Thyroid gland (tissue), 4 donors: ENCODE measurements at regions not wholly inside any gene's neighbourhood (a gene's known extent, or its start where the extent isn't known, plus 50 kb on each side); places are given as distances from the start of the nearest gene placed in this dataset.

ENCODE experiments used
- DNase-seq, 2 donors: peaks; one replicate each; pipeline ENCODE4 v3.0.0-alpha.2; 2019
- H3K27ac ChIP-seq, 3 donors: fragments of 200-600 bp; sonication (generic); 1 replicate in 2 of 3; 2 replicates in 1 of 3; pipeline ENCODE4 v1.5.1; 2016 to 2019; ENCODE audit warnings: mild to moderate bottlenecking in 1 of 3, moderate library complexity in 1 of 3
- H3K27me3 ChIP-seq: fragments of 200-600 bp; sonication (generic); one replicate; pipeline ENCODE4 v1.5.1; 2019
- H3K36me3 ChIP-seq, 2 donors: fragments of 200-600 bp; sonication (generic); one replicate each; pipeline ENCODE4 v1.5.1; 2016 to 2019
- H3K4me1 ChIP-seq, 2 donors: fragments of 200-600 bp; sonication (generic); one replicate each; pipeline ENCODE4 v1.5.1; 2017 to 2019
- H3K4me3 ChIP-seq, 3 donors: fragments of 200-600 bp; sonication (generic); replicated peaks in 1 of 3; 1 replicate in 2 of 3; 2 replicates in 1 of 3; pipeline ENCODE4 v1.5.1; 2016; ENCODE audit warnings: mild to moderate bottlenecking in 1 of 3
- H3K9me3 ChIP-seq: fragments of 200-600 bp; sonication (generic); one replicate; pipeline ENCODE4 v1.5.1; 2017
- CTCF ChIP-seq, 6 experiments: fragments of 200-600 bp in 3 of 6; fragments of 450-650 bp in 3 of 6; sonication (generic) in 3 of 6; IDR thresholded peaks; one replicate each; pipeline ENCODE4 v1.5.1; 2016 to 2019; ENCODE audit warnings: antibody characterized with exemption in 6 of 6, mild to moderate bottlenecking in 2 of 6, inconsistent platforms in 1 of 6, moderate library complexity in 1 of 6
- POLR2A ChIP-seq, 2 donors: fragments of 450-650 bp; IDR thresholded peaks; one replicate each; pipeline ENCODE4 v1.6.1; 2017; ENCODE audit warnings: antibody characterized with exemption in 2 of 2, mild to moderate bottlenecking in 2 of 2, moderate library complexity in 1 of 2
- WGBS, 2 donors: methylation state at CpG; one replicate each; pipeline ENCODE4 v1.1.5; 2017; 5-methylcytosine and 5-hydroxymethylcytosine counted together
- intact Hi-C: fragments of 100-400 bp; cut with DNase I; formaldehyde crosslinking; loops from one replicate; pipeline ENCODE4 v1.15.1; 2023

GRCh38 chr2:33822964-33823363 lies 223.9 kb upstream of the FAM98A start:
- 65 to 86% methylated on average over 3 of the region's 3 CpGs for WGBS, 2 donors
- no peak for TF ChIP-seq CTCF (IDR thresholded peaks at IDR 0.05)
- no peak for TF ChIP-seq POLR2A (IDR thresholded peaks at IDR 0.05)
- intact Hi-C loops = no loop called here
- Histone ChIP-seq H3K36me3 (no peaks in the 10 kb centered on the region), H3K4me1 (no peaks in the 10 kb centered on the region), H3K4me3 (no peak overlapping the region), H3K27ac (no peak overlapping the region), H3K27me3 (no peaks in the 10 kb centered on the region), H3K9me3 (no peaks in the 10 kb centered on the region)
- DNase-seq = no peak

- no peaks in the 10 kb centered on the region for H3K36me3 ChIP-seq
- H3K27me3 ChIP-seq = no peaks in the 10 kb centered on the region
- DNase-seq = no peak
- no peak overlapping the region for H3K27ac ChIP-seq
- H3K9me3 ChIP-seq = no peaks in the 10 kb centered on the region
- TF ChIP-seq POLR2A (IDR thresholded peaks at IDR 0.05) (no peak), CTCF (IDR thresholded peaks at IDR 0.05) (no peak)
- no peak overlapping the region for H3K4me3 ChIP-seq
- intact Hi-C loops = no loop called here
- H3K4me1 ChIP-seq = no peaks in the 10 kb centered on the region
- WGBS, 2 donors = 33 to 46% methylated on average over 2 of the region's 2 CpGs
Measured at GRCh38 chr2:33812707-33813106, 213.6 kb upstream of the FAM98A start.

- H3K36me3 ChIP-seq = no peaks in the 10 kb centered on the region
- H3K4me1 ChIP-seq = no peaks in the 10 kb centered on the region
- TF ChIP-seq POLR2A (IDR thresholded peaks at IDR 0.05) (no peak), CTCF (IDR thresholded peaks at IDR 0.05) (no peak)
- no peaks in the 10 kb centered on the region for H3K9me3 ChIP-seq
- H3K4me3 ChIP-seq = no peak overlapping the region
- H3K27me3 ChIP-seq = no peaks in the 10 kb centered on the region
- intact Hi-C loops = no loop called here
- WGBS, 2 donors = 80 to 86% methylated on average over 9 of the region's 9 CpGs
- H3K27ac ChIP-seq = no peak overlapping the region
- DNase-seq = no peak
Measured at GRCh38 chr2:33810046-33810835, 211.1 kb upstream of the FAM98A start.

GRCh38 chr2:33806041-33806440 lies 206.9 kb upstream of the FAM98A start:
- DNase-seq = no peak
- H3K27me3 ChIP-seq = no peaks in the 10 kb centered on the region
- no peak overlapping the region for H3K4me3 ChIP-seq
- WGBS, 2 donors = 71 to 73% methylated on average over 6 of the region's 6 CpGs
- no peak overlapping the region for H3K27ac ChIP-seq
- no peaks in the 10 kb centered on the region for H3K36me3 ChIP-seq
- H3K4me1 ChIP-seq = no peaks in the 10 kb centered on the region
- no peaks in the 10 kb centered on the region for H3K9me3 ChIP-seq
- TF ChIP-seq POLR2A (IDR thresholded peaks at IDR 0.05) = no peak
- no peak for TF ChIP-seq CTCF (IDR thresholded peaks at IDR 0.05)
- intact Hi-C loops = no loop called here

- H3K27ac ChIP-seq = no peak overlapping the region
- no peaks in the 10 kb centered on the region for H3K27me3 ChIP-seq
- H3K9me3 ChIP-seq = no peaks in the 10 kb centered on the region
- TF ChIP-seq POLR2A (IDR thresholded peaks at IDR 0.05) (no peak), CTCF (IDR thresholded peaks at IDR 0.05) (no peak)
- H3K4me3 ChIP-seq = no peak overlapping the region
- no peaks in the 10 kb centered on the region for H3K4me1 ChIP-seq
- H3K36me3 ChIP-seq = no peaks in the 10 kb centered on the region
- no peak for DNase-seq
- intact Hi-C loops = no loop called here
Measured at GRCh38 chr2:33804155-33804554, 205.1 kb upstream of the FAM98A start.
